ENCODE measurements at regions not wholly inside any gene's neighbourhood (a gene's known extent, or its start where the extent isn't known, plus 50 kb on each side); places are given as distances from the start of the nearest gene placed in this dataset.

- DNase-seq (ENCODE audit: low read depth): no peak
Measured at GRCh38 chr20:20881808-20882207, 169.4 kb upstream of the RALGAPA2 start.

- DNase-seq (ENCODE audit: low read depth): no peak
Measured at GRCh38 chr20:20877079-20877478, 164.6 kb upstream of the RALGAPA2 start.

- no peak for DNase-seq (ENCODE audit: low read depth)
Measured at GRCh38 chr20:20875716-20876115, 163.3 kb upstream of the RALGAPA2 start.

- DNase-seq (ENCODE audit: low read depth): no peak
Measured at GRCh38 chr20:20872428-20872827, 160.0 kb upstream of the RALGAPA2 start.

- no peak for DNase-seq (ENCODE audit: low read depth)
Measured at GRCh38 chr20:20869161-20869775, 156.8 kb upstream of the RALGAPA2 start.

GRCh38 chr20:20864351-20865096 lies 152.1 kb upstream of the RALGAPA2 start:
- no peak for DNase-seq (ENCODE audit: low read depth)

GRCh38 chr20:20860078-20860806 lies 147.8 kb upstream of the RALGAPA2 start:
- DNase-seq (ENCODE audit: low read depth): peak; percentile 81

GRCh38 chr20:20859510-20859909 lies 147.1 kb upstream of the RALGAPA2 start:
- no peak for DNase-seq (ENCODE audit: low read depth)

- peak; percentile 31 for DNase-seq (ENCODE audit: low read depth)
Measured at GRCh38 chr20:20856956-20857355, 144.5 kb upstream of the RALGAPA2 start.

GRCh38 chr20:20856306-20856705 lies 143.9 kb upstream of the RALGAPA2 start:
- DNase-seq (ENCODE audit: low read depth): no peak

- DNase-seq (ENCODE audit: low read depth): no peak
Measured at GRCh38 chr20:20851385-20851784, 138.9 kb upstream of the RALGAPA2 start.

GRCh38 chr20:20850407-20850806 lies 138.0 kb upstream of the RALGAPA2 start:
- DNase-seq (ENCODE audit: low read depth): no peak

GRCh38 chr20:20849161-20849560 lies 136.7 kb upstream of the RALGAPA2 start:
- DNase-seq (ENCODE audit: low read depth): no peak

- DNase-seq (ENCODE audit: low read depth): no peak
Measured at GRCh38 chr20:20847814-20848213, 135.4 kb upstream of the RALGAPA2 start.

GRCh38 chr20:20843982-20844381 lies 131.5 kb upstream of the RALGAPA2 start:
- DNase-seq (ENCODE audit: low read depth): no peak

GRCh38 chr20:20839771-20840170 lies 127.3 kb upstream of the RALGAPA2 start:
- DNase-seq (ENCODE audit: low read depth): no peak

- peak; percentile 21 for DNase-seq (ENCODE audit: low read depth)
Measured at GRCh38 chr20:20837574-20838021, 125.2 kb upstream of the RALGAPA2 start.

- no peak for DNase-seq (ENCODE audit: low read depth)
Measured at GRCh38 chr20:20836836-20837235, 124.4 kb upstream of the RALGAPA2 start.

- DNase-seq (ENCODE audit: low read depth): no peak
Measured at GRCh38 chr20:20835897-20836296, 123.5 kb upstream of the RALGAPA2 start.

- DNase-seq (ENCODE audit: low read depth): no peak
Measured at GRCh38 chr20:20834008-20834407, 121.6 kb upstream of the RALGAPA2 start.

- DNase-seq (ENCODE audit: low read depth): no peak
Measured at GRCh38 chr20:20832715-20833114, 120.3 kb upstream of the RALGAPA2 start.

- DNase-seq (ENCODE audit: low read depth): no peak
Measured at GRCh38 chr20:20831794-20832193, 119.3 kb upstream of the RALGAPA2 start.

- no peak for DNase-seq (ENCODE audit: low read depth)
Measured at GRCh38 chr20:20829681-20830080, 117.2 kb upstream of the RALGAPA2 start.

Data from stromal cell of bone marrow (primary cell).